ENCODE measurements at regions not wholly inside any gene's neighbourhood (a gene's known extent, or its start where the extent isn't known, plus 50 kb on each side); places are given as distances from the start of the nearest gene placed in this dataset.
"Not testable (repeated sequence)": the region's sequence is repeated elsewhere in the genome, so short reads cannot be mapped to it uniquely, and the experiment has no call there.

- no peak for DNase-seq (ENCODE audit: low spot score)
Measured at GRCh38 chr15:95175914-95176658, 944.7 kb downstream of the MCTP2 start.

GRCh38 chr15:95176794-95177577 lies 945.6 kb downstream of the MCTP2 start:
- DNase-seq (ENCODE audit: low spot score): no peak

DNA sequence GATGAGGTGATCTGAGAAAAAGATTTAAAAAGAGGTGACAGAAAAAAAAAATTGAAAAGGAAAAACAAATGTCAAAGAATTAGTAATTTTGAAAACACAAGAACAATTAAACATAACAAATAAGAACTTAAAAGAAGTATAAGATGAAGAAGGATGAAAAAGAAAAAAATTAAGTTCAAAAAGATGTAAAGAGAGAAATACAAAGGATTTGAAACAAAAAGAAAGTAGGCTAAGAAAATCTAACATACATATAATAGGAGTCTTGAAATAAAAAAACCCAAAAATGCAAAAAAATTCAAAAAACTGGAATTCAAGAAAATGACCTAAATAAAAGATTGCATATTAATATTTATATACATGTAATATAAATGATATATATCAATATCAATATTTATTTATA lies 949.2 kb downstream of the MCTP2 start:
- no peak for DNase-seq (ENCODE audit: low spot score)

DNA sequence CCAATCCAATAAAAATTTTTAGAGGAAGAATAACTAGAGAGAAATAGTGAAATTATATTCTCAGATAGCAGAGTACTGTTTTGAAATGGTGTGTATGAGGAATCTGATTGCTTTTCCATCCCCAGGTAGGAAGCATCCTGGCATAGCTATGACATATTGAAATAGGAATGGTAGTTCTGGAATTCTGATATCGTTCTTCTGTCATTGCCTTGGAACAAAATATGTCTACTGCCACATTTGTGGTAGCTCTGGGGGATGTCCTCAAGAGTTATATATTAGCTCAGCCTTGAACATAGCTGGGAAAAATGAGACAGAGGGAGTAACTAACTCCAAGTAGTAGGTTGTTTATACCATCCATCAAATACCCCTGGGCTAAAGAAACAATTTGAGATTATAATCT lies 950.7 kb downstream of the MCTP2 start:
- no peak for DNase-seq (ENCODE audit: low spot score)

DNA sequence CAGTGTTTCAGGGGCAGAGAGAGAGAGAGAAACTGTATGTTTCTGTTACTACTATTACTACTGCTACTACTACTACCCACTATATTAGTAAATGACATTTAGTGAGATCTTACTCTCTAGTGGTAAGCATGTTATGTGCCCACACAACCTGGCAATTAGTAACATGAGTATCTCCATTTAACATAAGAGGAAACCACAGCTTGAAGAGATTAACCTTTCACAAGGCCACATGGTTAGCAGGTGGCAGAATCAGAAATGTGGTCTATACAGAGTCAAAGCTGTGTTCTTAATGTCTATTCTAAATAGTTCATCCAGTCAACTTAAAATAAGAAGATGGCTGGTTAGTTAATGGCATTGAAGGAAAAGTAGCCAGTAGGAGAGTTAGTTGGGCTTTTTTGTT lies 961.6 kb downstream of the MCTP2 start:
- no peak for DNase-seq (ENCODE audit: low spot score)

DNA sequence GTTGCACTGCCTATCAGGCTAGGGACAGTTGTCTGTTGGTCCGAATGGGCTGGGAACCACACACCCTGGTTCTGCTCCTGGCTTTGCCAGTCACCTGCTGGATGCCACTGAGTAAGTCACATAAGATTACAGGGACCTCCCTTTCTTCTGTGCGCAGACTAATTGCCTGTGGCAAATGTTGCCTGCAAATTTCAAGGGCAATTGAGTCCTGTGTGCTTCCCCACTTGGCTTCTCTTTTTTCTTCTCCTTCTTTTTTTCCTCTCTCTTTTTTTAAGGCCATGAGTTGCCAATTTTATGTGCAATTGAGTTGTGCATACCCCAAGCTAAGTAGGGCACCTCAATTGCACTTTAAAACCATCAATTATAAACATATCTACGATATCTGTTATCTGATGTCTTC lies 963.4 kb downstream of the MCTP2 start:
- no peak for DNase-seq (ENCODE audit: low spot score)

DNA sequence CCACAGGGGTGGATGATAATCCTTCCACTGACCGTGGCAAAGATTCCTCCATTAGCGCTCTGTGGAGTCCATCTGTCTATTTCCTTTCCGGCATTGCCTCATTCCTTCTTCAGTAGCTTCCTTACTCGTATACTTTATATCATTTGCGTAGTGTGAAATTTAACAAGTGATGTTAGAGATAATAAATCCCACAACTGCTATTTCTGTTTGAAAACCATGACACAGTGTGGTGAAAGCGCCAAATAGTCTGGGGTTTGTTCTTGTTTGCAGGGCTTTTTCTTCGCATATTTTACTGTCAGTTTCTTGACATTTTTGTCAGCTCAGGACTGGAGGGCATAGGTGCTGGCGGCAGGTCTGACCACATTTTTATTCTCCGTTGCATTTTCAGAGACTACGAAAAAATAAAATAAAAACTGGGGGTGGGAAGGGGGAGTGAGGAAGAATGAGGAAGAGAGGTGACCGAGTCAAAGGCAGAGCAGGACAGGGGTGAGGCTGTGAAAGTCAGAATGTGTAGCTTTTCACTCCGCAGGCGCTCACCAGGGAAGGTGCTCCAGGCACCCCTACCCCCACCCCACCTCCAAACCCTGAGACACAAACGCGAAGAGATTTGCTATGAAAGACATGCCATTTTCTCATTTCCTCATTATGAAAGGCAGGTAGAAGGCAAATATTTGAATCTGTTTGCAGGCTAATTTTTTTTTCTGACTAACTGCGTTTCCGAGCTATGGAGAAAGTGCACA lies 965.0 kb downstream of the MCTP2 start:
- no peak for DNase-seq (ENCODE audit: low spot score)

- no peak for DNase-seq (ENCODE audit: low spot score)
Measured at GRCh38 chr15:95202569-95203349, 971.4 kb downstream of the MCTP2 start.

GRCh38 chr15:95205077-95205476 lies 973.7 kb downstream of the MCTP2 start:
- DNase-seq (ENCODE audit: low spot score): no peak

GRCh38 chr15:95205830-95206229 lies 974.5 kb downstream of the MCTP2 start:
- not testable (repeated sequence) for DNase-seq (ENCODE audit: low spot score)

- DNase-seq (ENCODE audit: low spot score): no peak
Measured at GRCh38 chr15:95208071-95208470, 976.7 kb downstream of the MCTP2 start.

- peak; percentile 35 for DNase-seq (ENCODE audit: low spot score)
Measured at GRCh38 chr15:95208988-95209387, 977.6 kb downstream of the MCTP2 start.

DNA sequence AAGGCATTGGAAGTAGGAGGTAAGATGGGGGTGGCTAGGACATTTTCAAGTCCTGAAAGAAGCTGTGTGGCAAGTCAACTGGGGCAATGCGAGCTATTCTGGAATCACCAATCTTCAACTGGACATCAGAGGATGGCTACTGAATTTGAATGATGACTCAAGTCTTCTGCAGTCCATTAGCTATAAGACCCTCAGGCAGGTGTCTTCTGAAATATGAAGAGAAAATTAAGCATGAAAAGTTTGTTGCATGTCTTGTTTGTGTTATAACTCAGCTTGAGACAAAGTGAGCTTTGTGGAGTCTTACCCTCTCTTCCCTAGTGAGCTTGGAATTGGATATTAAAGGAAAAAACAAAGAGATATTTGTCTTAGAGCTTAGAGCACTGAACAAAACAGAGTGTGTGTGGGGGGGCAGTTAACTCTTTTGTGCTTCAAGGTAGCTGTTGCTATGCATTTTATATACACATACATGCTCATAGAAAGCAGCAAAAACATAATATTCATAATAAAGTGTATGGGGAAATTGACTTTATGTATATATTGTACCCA lies 979.1 kb downstream of the MCTP2 start:
- DNase-seq (ENCODE audit: low spot score): peak; percentile 74

DNA sequence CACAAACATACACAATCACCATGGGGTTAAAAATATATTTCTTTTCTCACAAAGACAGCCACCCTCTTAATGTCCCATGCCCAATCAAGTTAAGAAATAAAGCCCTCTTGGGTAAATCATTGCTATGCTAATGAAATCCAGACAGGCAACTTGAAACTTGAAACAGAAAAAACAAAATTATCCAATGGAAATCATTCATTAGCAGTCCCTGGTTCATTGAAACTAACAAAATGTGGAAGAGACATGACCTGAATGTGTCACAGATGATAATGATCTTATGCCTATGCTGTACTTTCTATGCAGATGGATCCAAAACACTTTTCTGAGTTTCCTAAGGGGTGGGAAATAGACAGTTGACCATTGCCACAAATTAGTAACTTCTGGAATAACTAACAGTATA lies 983.7 kb downstream of the MCTP2 start:
- no peak for DNase-seq (ENCODE audit: low spot score)

GRCh38 chr15:95226835-95227234 lies 995.5 kb downstream of the MCTP2 start:
- no peak for DNase-seq (ENCODE audit: low spot score)

- DNase-seq (ENCODE audit: low spot score): no peak
Measured at GRCh38 chr15:95227235-95227634, 995.9 kb downstream of the MCTP2 start.

GRCh38 chr15:95228856-95229555 lies 997.6 kb downstream of the MCTP2 start:
- no peak for DNase-seq (ENCODE audit: low spot score)

- no peak for DNase-seq (ENCODE audit: low spot score)
Measured at GRCh38 chr15:95235033-95235432, 1003.7 kb downstream of the MCTP2 start.

- DNase-seq (ENCODE audit: low spot score): peak; percentile 94
Measured at GRCh38 chr15:95247071-95247984, 1016.0 kb downstream of the MCTP2 start.

DNA sequence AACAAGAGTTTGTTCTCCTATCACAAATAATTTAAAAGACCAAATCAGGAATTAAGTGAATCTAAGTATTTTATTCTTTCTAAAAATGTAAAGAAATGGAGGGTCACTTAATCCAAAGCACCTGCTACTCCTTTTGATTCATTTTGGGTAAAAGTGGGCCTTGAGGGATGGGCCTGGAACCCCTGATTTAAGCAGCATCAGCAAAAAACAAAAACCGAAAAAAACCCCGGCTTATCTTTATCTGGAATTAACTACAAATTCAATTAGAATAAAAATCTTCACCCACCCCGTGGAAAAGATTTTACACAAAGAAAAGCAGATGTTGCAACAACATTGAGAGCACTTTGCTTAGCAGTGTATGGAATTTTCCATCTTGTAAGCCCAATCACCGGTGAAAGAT lies 1018.2 kb downstream of the MCTP2 start:
- DNase-seq (ENCODE audit: low spot score): no peak

Measured in COLO829 (cell line).